Stimulated activated CD4-positive, alpha-beta T cell treated with anti-CD3 and anti-CD28 coated beads, TNF-alpha, amount 100 ng/mL, for 4 hours (primary cell): ENCODE measurements at regions not wholly inside any gene's neighbourhood (a gene's known extent, or its start where the extent isn't known, plus 50 kb on each side); places are given as distances from the start of the nearest gene placed in this dataset.
A peak's percentile ranks its signal among the peaks of the same experiment; 100 is the strongest.
"Not testable (repeated sequence)": the region's sequence is repeated elsewhere in the genome, so short reads cannot be mapped to it uniquely, and the experiment has no call there.

Experiments used
- DNase-seq, 3 experiments: peaks; one replicate each; pipeline ENCODE4 v3.0.0-alpha.2; 2020; ENCODE audit warnings: low read depth in 3 of 3

- DNase-seq = no peak
Measured at GRCh38 chr5:39970117-39970798, 545.5 kb upstream of the DAB2 start.

- no peak for DNase-seq
Measured at GRCh38 chr5:39968381-39968780, 543.6 kb upstream of the DAB2 start.

- DNase-seq = no peak
Measured at GRCh38 chr5:39955156-39955555, 530.4 kb upstream of the DAB2 start.

- DNase-seq = no peak
Measured at GRCh38 chr5:39951070-39951469, 526.3 kb upstream of the DAB2 start.

- peak; percentile 1 to 49 (median 9) for DNase-seq
Measured at GRCh38 chr5:39948867-39949468, 524.2 kb upstream of the DAB2 start.

- no peak for DNase-seq
Measured at GRCh38 chr5:39948341-39948740, 523.6 kb upstream of the DAB2 start.

- DNase-seq = no peak
Measured at GRCh38 chr5:39947657-39948056, 522.9 kb upstream of the DAB2 start.

GRCh38 chr5:39946356-39947045, 521.7 kb upstream of the DAB2 start:
- no peak for DNase-seq

- DNase-seq = no peak
Measured at GRCh38 chr5:39945870-39946269, 521.1 kb upstream of the DAB2 start.

GRCh38 chr5:39943811-39944210, 519.0 kb upstream of the DAB2 start:
- no peak for DNase-seq

GRCh38 chr5:39942606-39943005, 517.8 kb upstream of the DAB2 start:
- no peak for DNase-seq

GRCh38 chr5:39941416-39941815, 516.6 kb upstream of the DAB2 start:
- no peak for DNase-seq

- no peak for DNase-seq
Measured at GRCh38 chr5:39934830-39935229, 510.1 kb upstream of the DAB2 start.

- no peak for DNase-seq
Measured at GRCh38 chr5:39933061-39933460, 508.3 kb upstream of the DAB2 start.

GRCh38 chr5:39928709-39929108, 503.9 kb upstream of the DAB2 start:
- DNase-seq = no peak

- DNase-seq = no peak
Measured at GRCh38 chr5:39919876-39920275, 495.1 kb upstream of the DAB2 start.

- no peak for DNase-seq
Measured at GRCh38 chr5:39912906-39913305, 488.1 kb upstream of the DAB2 start.

GRCh38 chr5:39907267-39907951, 482.6 kb upstream of the DAB2 start:
- DNase-seq = not testable (repeated sequence)

GRCh38 chr5:39906146-39906545, 481.4 kb upstream of the DAB2 start:
- DNase-seq = no peak

GRCh38 chr5:39905356-39905755, 480.6 kb upstream of the DAB2 start:
- DNase-seq = no peak

GRCh38 chr5:39902626-39903025, 477.8 kb upstream of the DAB2 start:
- DNase-seq = no peak

GRCh38 chr5:39898731-39899130, 474.0 kb upstream of the DAB2 start:
- no peak for DNase-seq

GRCh38 chr5:39896706-39897105, 471.9 kb upstream of the DAB2 start:
- no peak for DNase-seq
